ENCODE measurements at regions not wholly inside any gene's neighbourhood (a gene's known extent, or its start where the extent isn't known, plus 50 kb on each side); places are given as distances from the start of the nearest gene placed in this dataset.

GRCh38 chr9:12510551-12510950, 182.6 kb upstream of the TYRP1 start:
- H3K36me3 ChIP-seq (ENCODE audit: control insufficient read depth in 2 of 3, insufficient read depth in 3 of 3, low read length in 3 of 3) = no peaks in the 10 kb centered on the region
- H3K27ac ChIP-seq (ENCODE audit: low read depth in 2 of 2, low read length in 2 of 2) = no peak overlapping the region
- TF ChIP-seq CTCF (IDR thresholded peaks at IDR 0.05; ENCODE audit: borderline replicate concordance, extremely low read depth, insufficient read depth) = no peak
- no peaks in the 10 kb centered on the region for H3K9me3 ChIP-seq (ENCODE audit: control insufficient read depth in 2 of 3, insufficient read depth in 1 of 3, low read length in 3 of 3)
- intact Hi-C loops (cut with DNase I) = no loop called here
- no peaks in the 10 kb centered on the region for H3K4me1 ChIP-seq (ENCODE audit: control insufficient read depth in 2 of 3, insufficient read depth in 2 of 3, low read depth in 1 of 3, low read length in 3 of 3)
- H3K27me3 ChIP-seq (ENCODE audit: control insufficient read depth, insufficient read depth, low read length) = no peaks in the 10 kb centered on the region
- no peak overlapping the region for H3K9ac ChIP-seq (ENCODE audit: low read length in 3 of 3)
- no peak for DNase-seq
- no peak for FAIRE-seq
- H3K4me3 ChIP-seq (ENCODE audit: low read length in 3 of 3) = no peak overlapping the region

GRCh38 chr9:12511726-12512125, 181.5 kb upstream of the TYRP1 start:
- intact Hi-C loops (cut with DNase I) = no loop called here
- no peaks in the 10 kb centered on the region for H3K4me1 ChIP-seq (ENCODE audit: control insufficient read depth in 2 of 3, insufficient read depth in 2 of 3, low read depth in 1 of 3, low read length in 3 of 3)
- no peak for FAIRE-seq

GRCh38 chr9:12516031-12516430, 177.2 kb upstream of the TYRP1 start:
- no peak overlapping the region for H3K4me3 ChIP-seq (ENCODE audit: low read length in 3 of 3)
- no peak for FAIRE-seq

More at GRCh38 chr9:12511726-12512125, 181.5 kb upstream of the TYRP1 start:
- H3K36me3 ChIP-seq (ENCODE audit: control insufficient read depth in 2 of 3, insufficient read depth in 3 of 3, low read length in 3 of 3) = no peaks in the 10 kb centered on the region
- TF ChIP-seq CTCF (IDR thresholded peaks at IDR 0.05; ENCODE audit: borderline replicate concordance, extremely low read depth, insufficient read depth) = no peak
- DNase-seq = no peak
- no peak overlapping the region for H3K27ac ChIP-seq (ENCODE audit: low read depth in 2 of 2, low read length in 2 of 2)
- no peaks in the 10 kb centered on the region for H3K27me3 ChIP-seq (ENCODE audit: control insufficient read depth, insufficient read depth, low read length)
- no peaks in the 10 kb centered on the region for H3K9me3 ChIP-seq (ENCODE audit: control insufficient read depth in 2 of 3, insufficient read depth in 1 of 3, low read length in 3 of 3)
- no peak overlapping the region for H3K9ac ChIP-seq (ENCODE audit: low read length in 3 of 3)
- H3K4me3 ChIP-seq (ENCODE audit: low read length in 3 of 3) = no peak overlapping the region

More at GRCh38 chr9:12516031-12516430, 177.2 kb upstream of the TYRP1 start:
- DNase-seq = no peak
- no peak for TF ChIP-seq CTCF (IDR thresholded peaks at IDR 0.05; ENCODE audit: borderline replicate concordance, extremely low read depth, insufficient read depth)
- no peak overlapping the region for H3K27ac ChIP-seq (ENCODE audit: low read depth in 2 of 2, low read length in 2 of 2)
- no peaks in the 10 kb centered on the region for H3K27me3 ChIP-seq (ENCODE audit: control insufficient read depth, insufficient read depth, low read length)
- no peaks in the 10 kb centered on the region for H3K36me3 ChIP-seq (ENCODE audit: control insufficient read depth in 2 of 3, insufficient read depth in 3 of 3, low read length in 3 of 3)
- H3K4me1 ChIP-seq (ENCODE audit: control insufficient read depth in 2 of 3, insufficient read depth in 2 of 3, low read depth in 1 of 3, low read length in 3 of 3) = no peaks in the 10 kb centered on the region
- intact Hi-C loops (cut with DNase I) = no loop called here
- no peaks in the 10 kb centered on the region for H3K9me3 ChIP-seq (ENCODE audit: control insufficient read depth in 2 of 3, insufficient read depth in 1 of 3, low read length in 3 of 3)
- H3K9ac ChIP-seq (ENCODE audit: low read length in 3 of 3) = no peak overlapping the region

All from kidney (tissue), 13 donors.